ENCODE measurements at regions not wholly inside any gene's neighbourhood (a gene's known extent, or its start where the extent isn't known, plus 50 kb on each side); places are given as distances from the start of the nearest gene placed in this dataset.

- H3K27me3 Mint-ChIP-seq (ENCODE audit: low read depth) = no peaks in the 10 kb centered on the region
- Histone ChIP-seq H2AFZ (ENCODE audit: low read length) (no peak overlapping the region), H4K20me1 (ENCODE audit: control insufficient read depth, insufficient read depth, insufficient read length) (no peaks in the 10 kb centered on the region), H3K4me1 (ENCODE audit: insufficient read depth, low read length) (no peaks in the 10 kb centered on the region), H2BK20ac (ENCODE audit: low read depth, low read length, poor library complexity, severe bottlenecking) (no peak overlapping the region), H2BK120ac (ENCODE audit: low read depth, low read length, poor library complexity, severe bottlenecking) (no peak overlapping the region), H3K4ac (ENCODE audit: low read depth, low read length) (no peak overlapping the region), H3T11ph (ENCODE audit: low read length) (no peak overlapping the region), H2BK15ac (ENCODE audit: low read depth, low read length) (no peak overlapping the region), H3K23ac (ENCODE audit: insufficient read length, low read depth, low read length) (no peak overlapping the region), H3K4me2 (ENCODE audit: insufficient read depth, insufficient read length, low read length) (no peak overlapping the region), H4K91ac (ENCODE audit: insufficient read length, low read depth, low read length) (no peak overlapping the region), H4K8ac (replicated peaks; ENCODE audit: insufficient read length, low read depth, low read length) (no peak overlapping the region), H3K9ac (ENCODE audit: extremely low read depth, insufficient read length, low read length) (no peak overlapping the region), H3K79me2 (ENCODE audit: insufficient read depth, low read length) (no peaks in the 10 kb centered on the region), H3K18ac (ENCODE audit: insufficient read length, low read depth, low read length) (no peak overlapping the region), H3K79me1 (ENCODE audit: insufficient read depth, low read depth, low read length, poor library complexity, severe bottlenecking) (no peaks in the 10 kb centered on the region), H3K14ac (ENCODE audit: insufficient read depth, low read length) (no peak overlapping the region), H2AK5ac (ENCODE audit: insufficient read length, low read length) (no peak overlapping the region), H2BK12ac (ENCODE audit: insufficient read length, low read depth, low read length) (no peak overlapping the region), H4K5ac (ENCODE audit: insufficient read length, low read depth, low read length) (no peak overlapping the region), H3K23me2 (ENCODE audit: insufficient read length, low read depth, low read length, poor library complexity, severe bottlenecking) (no peaks in the 10 kb centered on the region), H3K56ac (ENCODE audit: insufficient read length, low read depth, low read length) (no peak overlapping the region), H3K27ac (ENCODE audit: insufficient read length, low read depth, low read length) (no peak overlapping the region), H2BK5ac (ENCODE audit: insufficient read length, low read length) (no peak overlapping the region), H3K9me3 (ENCODE audit: control insufficient read depth, low read depth, low read length) (no peaks in the 10 kb centered on the region), H3K27me3 (ENCODE audit: insufficient read depth, low read length) (no peaks in the 10 kb centered on the region)
- TF ChIP-seq CTCF (conservative IDR thresholded peaks at IDR 0.05) = no peak
- H3K9me3 Mint-ChIP-seq = peaks cover 11 to 15% of the 10 kb centered on the region in 2 experiments
- H3K4me3 Mint-ChIP-seq = no peak overlapping the region
- peaks cover 0 to 4% of the 10 kb centered on the region in 2 experiments; a peak in 1 of 4 replicates for H3K4me1 Mint-ChIP-seq
- DNase-seq = no peak
- no CpG with 5 or more reads among the region's 3 CpGs for WGBS (ENCODE audit: extremely low coverage, insufficient read length, low lambda C conversion rate)
- no peak overlapping the region for H3K27ac Mint-ChIP-seq
- peaks cover 6 to 8% (median 8%) of the 10 kb centered on the region in 3 experiments for H3K36me3 Mint-ChIP-seq (ENCODE audit: insufficient read depth in 1 of 3, low read depth in 3 of 3)
Observed at GRCh38 chr13:100880166-100880565, 205.6 kb upstream of the TMTC4 start.

Measured in H9 (cell line).